ENCODE measurements at regions not wholly inside any gene's neighbourhood (a gene's known extent, or its start where the extent isn't known, plus 50 kb on each side); places are given as distances from the start of the nearest gene placed in this dataset.
"Not testable (repeated sequence)": the region's sequence is repeated elsewhere in the genome, so short reads cannot be mapped to it uniquely, and the experiment has no call there.

DNA sequence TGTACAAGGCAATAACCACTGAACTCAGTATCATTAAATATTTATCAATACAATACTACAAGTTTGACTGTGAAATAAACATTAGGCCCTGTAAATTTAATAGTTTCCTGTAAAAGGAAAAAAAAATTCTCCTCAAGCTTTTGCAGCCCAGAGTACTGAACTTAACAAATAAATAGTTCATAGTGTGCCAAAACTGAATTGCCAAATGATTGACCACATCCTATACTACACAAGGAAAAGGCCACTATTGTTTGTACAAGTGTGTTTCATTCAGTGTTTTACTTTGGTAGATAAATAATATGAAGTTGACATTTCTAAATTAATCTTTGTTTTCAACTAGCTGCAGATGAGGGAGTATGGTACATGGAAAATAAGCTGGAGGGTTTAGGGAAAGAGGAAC, 379.6 kb downstream of the FLRT2 start:
- TF ChIP-seq POLR2A (IDR thresholded peaks at IDR 0.05; ENCODE audit: low read depth, low read length), result no peak
- DNase-seq (ENCODE audit: insufficient read length, low spot score), result no peak

DNA sequence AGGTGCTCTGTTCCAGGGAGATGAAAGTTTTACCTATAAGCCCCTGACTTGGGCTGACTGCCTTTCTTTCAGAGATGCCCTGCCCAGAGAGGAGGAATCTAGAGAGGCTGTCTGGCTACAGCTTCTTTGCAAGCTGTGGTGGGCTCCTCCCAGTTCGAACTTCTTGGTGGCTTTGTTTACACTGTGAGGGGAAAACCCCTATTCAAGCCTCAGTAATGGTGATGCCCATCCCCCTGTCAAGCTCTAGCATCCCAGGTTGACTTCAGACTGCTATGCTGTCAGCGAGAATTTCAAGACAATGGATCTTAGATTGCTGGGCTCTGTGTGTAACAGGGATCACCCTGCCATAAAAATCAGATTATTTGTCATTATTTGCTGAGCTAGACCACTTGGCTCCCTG, 377.6 kb downstream of the FLRT2 start:
- no peak for FAIRE-seq
- no peak for TF ChIP-seq POLR2A (IDR thresholded peaks at IDR 0.05; ENCODE audit: low read depth, low read length)

More for the DNA sequence above, 379.6 kb downstream of the FLRT2 start:
- FAIRE-seq, result no peak

DNA sequence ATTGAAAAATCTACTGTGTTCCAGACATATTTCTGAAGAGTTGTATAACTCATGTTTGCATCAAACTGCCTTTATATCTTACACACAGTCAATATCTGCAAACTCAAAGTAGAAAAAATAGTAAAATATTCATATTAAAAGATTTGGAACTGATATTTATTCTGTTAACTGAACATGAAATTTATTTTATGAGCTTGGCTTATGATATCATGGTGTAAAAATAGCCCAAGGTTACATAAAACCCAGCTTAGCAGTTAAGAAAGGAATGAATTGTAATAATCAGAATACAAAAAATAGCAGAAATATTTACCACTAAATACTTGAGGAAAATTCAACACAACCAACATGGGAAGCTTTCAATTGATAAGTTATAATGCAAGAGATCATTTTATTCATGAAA, 367.9 kb downstream of the FLRT2 start:
- no peak for TF ChIP-seq POLR2A (IDR thresholded peaks at IDR 0.05; ENCODE audit: low read depth, low read length)
- FAIRE-seq (no peak), DNase-seq (ENCODE audit: insufficient read length, low spot score) (no peak)

More for the DNA sequence above, 377.6 kb downstream of the FLRT2 start:
- DNase-seq (ENCODE audit: insufficient read length, low spot score), result no peak

DNA sequence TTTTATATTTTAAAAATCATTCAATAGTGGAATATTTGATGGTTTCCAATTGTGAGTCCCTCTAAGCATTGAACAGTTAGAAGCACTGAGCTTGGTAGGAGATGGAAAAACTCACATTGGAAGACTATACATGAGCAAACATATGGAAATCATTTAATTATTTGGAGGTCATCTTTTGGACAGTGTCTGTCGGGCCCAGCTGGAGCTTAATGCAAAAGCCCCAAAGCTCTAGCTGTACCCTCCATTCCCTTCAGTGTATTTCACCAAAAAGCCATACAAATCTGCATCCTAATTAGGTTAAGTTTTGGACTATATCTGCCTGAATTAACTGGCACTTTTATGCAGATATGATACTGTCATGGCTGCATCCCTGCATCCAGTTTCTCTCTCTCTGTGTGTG, 365.7 kb downstream of the FLRT2 start:
- FAIRE-seq, result no peak
- TF ChIP-seq POLR2A (IDR thresholded peaks at IDR 0.05; ENCODE audit: low read depth, low read length), result no peak
- no peak for DNase-seq (ENCODE audit: insufficient read length, low spot score)

DNA sequence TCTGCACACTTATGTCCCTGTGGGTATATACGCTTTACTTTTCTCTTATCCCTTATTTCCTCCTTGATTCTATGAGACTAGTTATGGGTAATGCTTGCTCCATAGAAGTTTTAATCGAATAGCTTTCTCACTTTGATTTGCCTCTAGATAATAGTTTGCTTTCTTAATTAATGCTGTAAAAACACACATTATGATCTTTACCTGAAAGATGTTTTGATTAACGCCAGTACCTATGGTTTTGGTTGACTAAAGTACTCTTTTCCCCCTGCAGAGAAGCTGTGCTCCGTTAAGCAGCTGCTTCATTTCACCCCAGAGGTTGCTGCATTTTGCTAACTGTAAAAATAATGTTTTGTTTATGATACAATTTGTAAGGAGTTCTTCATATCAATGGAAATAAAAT, 362.3 kb downstream of the FLRT2 start:
- no peak for TF ChIP-seq POLR2A (IDR thresholded peaks at IDR 0.05; ENCODE audit: low read depth, low read length)
- DNase-seq (ENCODE audit: insufficient read length, low spot score), result no peak
- FAIRE-seq, result no peak

DNA sequence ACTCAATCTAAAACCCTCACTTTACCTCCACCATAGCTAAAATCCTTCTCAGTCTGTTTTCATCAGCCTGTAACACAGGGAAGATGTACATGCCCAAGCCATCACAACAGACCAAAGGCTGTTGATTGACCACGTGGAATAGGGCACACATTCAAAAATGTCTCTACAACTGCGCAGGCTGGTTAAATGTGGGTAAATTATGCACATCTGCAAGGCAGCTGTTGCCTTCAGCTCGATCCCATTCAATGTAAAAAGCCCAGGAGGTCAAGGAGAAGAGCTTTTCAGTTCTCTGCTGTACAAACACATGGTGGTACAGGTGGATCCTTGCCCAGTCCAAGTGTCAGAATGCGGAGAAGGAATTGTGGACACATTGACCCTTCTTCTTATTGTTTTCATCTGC, 354.0 kb downstream of the FLRT2 start:
- no peak for TF ChIP-seq POLR2A (IDR thresholded peaks at IDR 0.05; ENCODE audit: low read depth, low read length)
- DNase-seq (ENCODE audit: insufficient read length, low spot score) (no peak), FAIRE-seq (no peak)

DNA sequence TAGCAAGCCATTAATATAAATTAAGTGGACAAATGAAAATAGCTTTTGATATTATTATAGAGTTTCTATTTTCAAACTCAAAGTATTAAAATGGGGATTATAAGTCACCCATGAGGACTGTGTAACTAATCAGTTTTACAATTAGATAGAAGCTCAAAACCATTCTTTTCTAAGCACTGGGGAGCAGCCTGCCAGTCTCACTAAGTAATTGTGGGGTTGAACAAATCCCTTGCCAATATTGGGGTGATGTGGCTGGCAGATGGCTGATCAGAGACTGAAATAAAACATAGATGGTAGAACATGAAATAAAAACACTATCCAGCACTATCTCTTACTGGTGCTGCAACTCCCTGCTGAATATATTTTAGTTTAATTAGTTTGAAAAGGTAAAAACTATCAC, 353.2 kb downstream of the FLRT2 start:
- DNase-seq (ENCODE audit: insufficient read length, low spot score) (no peak), FAIRE-seq (no peak)

DNA sequence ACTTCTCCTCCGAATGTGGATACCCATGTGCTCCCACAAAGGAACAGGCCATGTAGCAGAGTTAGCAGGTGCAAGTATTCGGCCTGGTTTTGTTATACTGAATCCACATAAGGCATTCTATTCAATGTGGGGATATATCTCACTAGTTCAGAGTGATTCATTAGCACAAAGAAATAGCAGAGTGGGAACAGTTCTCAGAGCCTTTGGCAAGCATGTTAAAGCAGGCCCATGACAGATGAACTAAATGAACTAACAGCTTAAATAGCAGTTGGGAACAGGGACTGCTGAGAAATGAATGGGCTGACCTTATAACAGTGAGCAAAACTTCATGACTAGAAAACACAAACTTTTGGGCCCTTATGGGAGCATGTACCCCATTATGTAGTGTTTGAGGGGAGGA, 352.0 kb downstream of the FLRT2 start:
- no peak for FAIRE-seq
- no peak for DNase-seq (ENCODE audit: insufficient read length, low spot score)
- no peak for TF ChIP-seq POLR2A (IDR thresholded peaks at IDR 0.05; ENCODE audit: low read depth, low read length)

More for the DNA sequence above, 353.2 kb downstream of the FLRT2 start:
- TF ChIP-seq POLR2A (IDR thresholded peaks at IDR 0.05; ENCODE audit: low read depth, low read length), result no peak

DNA sequence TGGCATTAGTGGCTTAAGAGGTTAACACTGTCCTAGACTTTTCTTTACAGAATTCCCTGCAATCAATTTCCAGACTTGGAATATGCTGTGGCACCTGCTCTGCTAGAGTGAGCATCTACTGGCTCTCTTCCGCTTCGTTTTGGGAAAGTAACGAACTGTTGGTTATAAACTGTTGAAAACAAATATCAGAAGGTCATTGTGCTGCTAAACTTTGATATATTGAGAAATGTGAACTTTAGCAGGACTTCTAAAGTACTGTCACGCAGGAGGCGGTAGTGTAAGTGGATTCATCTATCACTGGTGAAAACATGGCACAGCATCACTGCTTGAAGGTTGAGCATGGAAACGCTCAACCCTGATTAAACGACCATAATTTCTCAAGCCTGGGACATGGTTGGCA, 348.9 kb downstream of the FLRT2 start:
- FAIRE-seq (no peak), DNase-seq (ENCODE audit: insufficient read length, low spot score) (no peak)
- no peak for TF ChIP-seq POLR2A (IDR thresholded peaks at IDR 0.05; ENCODE audit: low read depth, low read length)

DNA sequence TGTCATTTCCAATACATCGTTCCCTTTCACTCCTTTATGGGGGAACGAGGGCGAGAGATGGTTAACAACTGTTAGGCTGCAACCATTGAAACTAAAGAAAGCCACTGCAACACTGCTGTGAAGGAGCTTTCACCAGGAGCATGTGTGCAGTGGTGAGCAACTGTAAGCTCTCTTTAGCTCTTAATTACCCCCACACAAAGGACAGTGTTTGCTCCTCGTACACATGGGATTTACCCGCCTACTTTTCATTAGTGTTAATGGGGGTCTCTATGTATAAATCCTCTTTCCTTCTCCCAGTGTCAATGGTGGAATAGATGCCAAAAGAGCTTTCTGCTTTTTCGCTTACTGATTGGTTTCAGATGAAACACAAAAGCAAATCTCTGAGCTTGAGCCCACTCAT, 343.1 kb downstream of the FLRT2 start:
- TF ChIP-seq POLR2A (IDR thresholded peaks at IDR 0.05; ENCODE audit: low read depth, low read length), result no peak
- no peak for DNase-seq (ENCODE audit: insufficient read length, low spot score)
- FAIRE-seq, result no peak

DNA sequence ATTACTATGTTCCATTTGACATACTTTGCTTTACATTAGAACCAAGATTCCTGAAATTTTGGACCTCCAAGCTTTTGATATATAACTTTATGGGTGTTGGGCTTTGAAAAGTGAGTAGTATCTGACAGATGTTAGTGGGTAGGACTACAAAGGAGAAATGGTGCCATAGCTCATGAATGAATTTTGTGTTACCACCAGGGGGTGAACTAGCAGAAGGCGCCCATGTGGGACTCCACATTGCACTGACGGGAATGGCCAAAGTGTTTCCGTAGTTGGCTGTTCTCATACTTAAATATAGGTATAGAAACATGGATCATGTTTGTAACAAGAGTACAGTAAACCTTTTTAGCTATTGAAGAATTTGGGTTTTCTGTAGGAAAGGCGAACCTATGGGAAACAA, 337.5 kb downstream of the FLRT2 start:
- FAIRE-seq (no peak), DNase-seq (ENCODE audit: insufficient read length, low spot score) (no peak)
- no peak for TF ChIP-seq POLR2A (IDR thresholded peaks at IDR 0.05; ENCODE audit: low read depth, low read length)

DNA sequence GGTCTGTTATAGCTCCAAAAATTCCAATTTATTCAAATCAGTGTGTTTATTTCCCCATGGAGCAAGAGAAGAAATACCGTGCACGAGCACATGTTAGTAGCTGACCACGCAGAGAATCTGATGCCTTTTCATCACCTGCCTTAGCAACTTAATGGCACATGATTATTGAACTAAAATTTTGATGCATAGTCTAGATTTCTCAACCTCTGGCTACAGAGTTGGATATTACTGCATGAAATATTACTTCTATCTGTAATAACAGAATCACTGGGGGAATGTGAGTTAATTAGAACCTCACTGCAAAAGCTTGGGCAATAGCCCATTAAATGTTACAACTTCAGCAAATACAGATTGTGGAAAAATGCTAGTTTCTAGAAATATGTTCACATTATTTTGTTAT, 335.8 kb downstream of the FLRT2 start:
- DNase-seq (ENCODE audit: insufficient read length, low spot score) (no peak), FAIRE-seq (no peak)
- no peak for TF ChIP-seq POLR2A (IDR thresholded peaks at IDR 0.05; ENCODE audit: low read depth, low read length)

DNA sequence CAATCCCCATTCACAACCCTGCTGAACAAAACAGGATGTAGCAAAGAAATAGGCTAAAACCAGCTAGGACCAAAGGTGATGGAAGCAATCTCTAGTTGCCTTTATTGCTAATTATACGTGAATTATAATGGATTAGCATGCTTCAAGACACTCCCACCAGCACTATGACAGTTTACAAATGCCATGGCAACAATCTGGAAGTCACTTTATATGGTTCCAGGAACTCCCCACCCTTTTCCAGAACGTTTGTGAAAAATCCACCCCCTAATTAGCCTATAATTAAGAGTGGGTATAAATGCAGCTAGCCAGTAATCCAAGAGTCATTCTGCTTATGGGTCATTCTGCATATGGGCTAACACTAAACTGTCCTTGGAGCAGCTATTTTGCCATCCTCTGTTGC, 328.7 kb downstream of the FLRT2 start:
- no peak for DNase-seq (ENCODE audit: insufficient read length, low spot score)
- TF ChIP-seq POLR2A (IDR thresholded peaks at IDR 0.05; ENCODE audit: low read depth, low read length), result no peak
- no peak for FAIRE-seq

DNA sequence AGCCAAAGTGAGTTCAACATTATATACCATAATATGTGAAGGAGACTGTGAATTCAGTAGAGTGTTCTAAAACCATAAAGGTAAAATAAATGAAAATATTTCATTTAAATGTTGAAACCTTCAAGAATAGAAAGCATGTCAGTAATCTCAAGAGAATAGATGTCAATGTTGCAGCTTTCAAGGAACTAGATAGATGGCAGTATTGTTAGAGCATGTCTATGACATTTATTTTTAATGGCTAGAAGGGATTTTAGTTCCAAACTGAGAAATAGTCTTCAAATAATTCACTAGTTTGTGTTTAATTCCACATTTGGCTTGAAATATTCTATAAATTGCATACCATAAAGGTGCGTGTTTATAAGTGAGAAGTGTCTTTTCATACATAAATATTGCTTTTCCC, 326.5 kb downstream of the FLRT2 start:
- TF ChIP-seq POLR2A (IDR thresholded peaks at IDR 0.05; ENCODE audit: low read depth, low read length), result no peak
- FAIRE-seq (no peak), DNase-seq (ENCODE audit: insufficient read length, low spot score) (no peak)

DNA sequence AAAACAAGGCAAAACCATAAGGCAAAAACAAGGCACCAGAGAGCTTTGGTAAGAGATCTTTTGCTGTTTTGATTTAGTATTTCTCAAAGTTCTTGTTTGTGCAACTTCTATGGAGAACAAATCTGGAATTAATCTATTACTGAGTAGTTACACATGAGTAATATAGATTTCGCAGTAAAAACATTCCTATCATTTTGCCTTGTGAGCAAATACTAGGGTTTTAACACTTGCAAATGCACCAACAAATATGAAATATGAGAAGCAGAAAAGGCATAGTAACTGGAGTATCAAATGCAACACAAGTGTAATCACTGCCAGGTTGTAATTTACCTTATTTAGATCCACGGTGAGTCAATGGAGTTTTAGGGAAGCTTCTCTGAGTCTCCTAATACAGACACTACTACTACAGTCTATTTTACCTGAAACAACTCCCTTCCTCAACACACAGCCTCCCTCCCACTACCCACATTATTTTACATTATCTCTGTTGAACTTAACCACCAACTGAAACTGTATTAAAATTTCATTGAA, 324.1 kb downstream of the FLRT2 start:
- no peak for TF ChIP-seq POLR2A (IDR thresholded peaks at IDR 0.05; ENCODE audit: low read depth, low read length)
- DNase-seq (ENCODE audit: insufficient read length, low spot score) (no peak), FAIRE-seq (no peak)

DNA sequence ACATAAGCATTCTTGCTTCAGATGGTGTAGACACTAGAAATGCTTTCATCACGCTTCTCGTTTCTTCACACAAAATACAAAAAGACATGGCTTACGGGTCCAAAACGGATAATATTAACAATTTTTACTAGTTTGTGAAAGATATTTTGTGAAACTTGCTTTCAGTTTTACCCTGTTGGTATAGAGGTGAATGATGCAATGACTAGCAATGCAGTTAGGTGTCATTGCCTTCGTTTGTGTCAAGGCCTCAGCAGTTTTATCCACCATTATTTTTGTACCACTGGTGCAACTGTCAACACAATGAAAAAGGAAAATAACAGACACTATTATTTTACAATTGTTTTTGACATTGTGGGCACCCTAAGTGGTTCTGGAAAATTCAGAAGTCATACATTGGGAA, 323.0 kb downstream of the FLRT2 start:
- DNase-seq (ENCODE audit: insufficient read length, low spot score) (no peak), FAIRE-seq (no peak)
- TF ChIP-seq POLR2A (IDR thresholded peaks at IDR 0.05; ENCODE audit: low read depth, low read length), result no peak

DNA sequence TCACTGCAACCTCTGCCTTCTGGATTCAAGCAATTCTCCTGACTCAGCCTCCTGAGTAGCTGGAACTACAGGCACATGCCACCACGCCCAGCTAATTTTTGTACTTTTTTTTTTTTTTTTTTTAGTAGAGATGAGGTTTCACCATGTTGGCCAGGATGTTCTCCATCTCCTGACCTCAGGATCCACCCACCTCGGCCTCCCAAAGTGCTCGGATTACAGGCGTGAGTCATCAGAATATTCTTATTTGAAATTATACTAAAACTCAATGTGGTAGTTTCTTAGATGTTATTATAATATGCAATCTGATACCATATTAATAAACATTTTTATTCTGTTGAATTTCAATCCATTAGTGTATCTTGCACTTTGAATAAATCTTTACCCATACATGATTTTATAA, 322.2 kb downstream of the FLRT2 start:
- not testable (repeated sequence) for DNase-seq (ENCODE audit: insufficient read length, low spot score); FAIRE-seq

DNA sequence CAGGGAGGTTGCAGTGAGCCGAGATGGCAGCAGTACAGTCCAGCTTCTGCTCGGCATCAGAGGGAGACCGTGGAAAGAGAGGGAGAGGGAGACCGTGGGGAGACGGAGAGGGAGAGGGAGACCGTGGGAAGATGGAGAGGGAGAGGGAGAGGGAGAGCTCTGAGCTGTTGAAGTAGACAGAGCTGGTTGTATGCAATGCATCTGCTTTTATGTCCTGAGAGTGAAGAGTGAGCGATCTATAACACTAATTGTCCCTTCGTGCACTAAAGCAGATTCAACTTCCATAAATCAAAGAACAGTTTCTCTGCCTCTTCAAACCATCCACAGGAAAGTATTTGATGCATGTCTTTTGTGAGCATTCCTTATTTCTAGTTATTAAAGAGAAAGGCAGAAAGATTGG, 300.6 kb downstream of the FLRT2 start:
- FAIRE-seq; DNase-seq (ENCODE audit: insufficient read length, low spot score): not testable (repeated sequence)

DNA sequence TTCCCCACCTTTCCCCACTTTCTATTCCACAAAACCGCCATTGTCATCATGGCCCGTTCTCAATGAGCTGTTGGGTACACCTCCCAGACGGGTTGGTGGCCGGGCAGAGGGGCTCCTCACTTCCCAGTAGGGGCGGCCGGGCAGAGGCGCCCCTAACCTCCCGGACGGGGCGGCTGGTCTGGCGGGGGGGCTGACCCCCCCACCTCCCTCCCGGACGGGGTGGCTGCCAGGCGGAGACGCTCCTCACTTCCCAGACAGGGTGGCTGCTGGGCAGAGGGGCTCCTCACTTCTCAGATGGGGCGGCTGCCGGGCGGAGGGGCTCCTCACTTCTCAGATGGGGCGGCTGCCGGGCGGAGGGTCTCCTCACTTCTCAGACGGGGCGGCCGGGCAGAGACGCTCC, 299.7 kb downstream of the FLRT2 start:
- FAIRE-seq; DNase-seq (ENCODE audit: insufficient read length, low spot score): not testable (repeated sequence)
